Epithelial cell of esophagus (primary cell): ENCODE measurements at regions not wholly inside any gene's neighbourhood (a gene's known extent, or its start where the extent isn't known, plus 50 kb on each side); places are given as distances from the start of the nearest gene placed in this dataset.
"Not testable (repeated sequence)": the region's sequence is repeated elsewhere in the genome, so short reads cannot be mapped to it uniquely, and the experiment has no call there.

Source experiments
- DNase-seq: peaks from one replicate; pipeline ENCODE4 v3.0.0; 2010; ENCODE audit warnings: low read depth
- H3K4me3 ChIP-seq: 2 replicates; pipeline ENCODE4 v1.5.1; 2011; ENCODE audit warnings: mild to moderate bottlenecking, low read length, control low read depth

- not testable (repeated sequence) for H3K4me3 ChIP-seq, DNase-seq
Measured at GRCh38 chr9:42851701-42852100, 668.2 kb downstream of the SPATA31A6 start.

GRCh38 chr9:42852133-42852930 lies 668.9 kb downstream of the SPATA31A6 start:
- peak; percentile 86 for DNase-seq
- peak overlapping the region; percentile 40 for H3K4me3 ChIP-seq

GRCh38 chr9:42860133-42860532 lies 676.7 kb downstream of the SPATA31A6 start:
- DNase-seq, H3K4me3 ChIP-seq: not testable (repeated sequence)

GRCh38 chr9:42862465-42862864 lies 679.0 kb downstream of the SPATA31A6 start:
- DNase-seq, H3K4me3 ChIP-seq: not testable (repeated sequence)
